Epithelial cell of esophagus (primary cell): ENCODE measurements at regions not wholly inside any gene's neighbourhood (a gene's known extent, or its start where the extent isn't known, plus 50 kb on each side); places are given as distances from the start of the nearest gene placed in this dataset.

Experiments
- DNase-seq: peaks from one replicate; pipeline ENCODE4 v3.0.0; 2010; ENCODE audit warnings: low read depth
- H3K4me3 ChIP-seq: 2 replicates; pipeline ENCODE4 v1.5.1; 2011; ENCODE audit warnings: mild to moderate bottlenecking, low read length, control low read depth
- CTCF ChIP-seq: IDR thresholded peaks from 2 replicates; pipeline ENCODE4 v1.5.1; 2011; ENCODE audit warnings: low read depth, mild to moderate bottlenecking, low read length, control low read depth, inconsistent platforms; ENCODE audit not compliant: insufficient read depth; ENCODE audit errors: missing control alignments

- DNase-seq, result no peak
- H3K4me3 ChIP-seq, result no peak overlapping the region
- TF ChIP-seq CTCF, result no peak
Measured at GRCh38 chr9:89808756-89809181, 204.0 kb downstream of the GADD45G start.

GRCh38 chr9:89810431-89810830, 205.6 kb downstream of the GADD45G start:
- DNase-seq, result no peak
- TF ChIP-seq CTCF, result no peak
- H3K4me3 ChIP-seq, result no peak overlapping the region

GRCh38 chr9:89811356-89811755, 206.5 kb downstream of the GADD45G start:
- H3K4me3 ChIP-seq, result no peak overlapping the region
- DNase-seq, result no peak
- no peak for TF ChIP-seq CTCF

- no peak overlapping the region for H3K4me3 ChIP-seq
- no peak for DNase-seq
- TF ChIP-seq CTCF, result no peak
Measured at GRCh38 chr9:89811886-89812450, 207.2 kb downstream of the GADD45G start.

- no peak overlapping the region for H3K4me3 ChIP-seq
- no peak for DNase-seq
- TF ChIP-seq CTCF, result no peak
Measured at GRCh38 chr9:89812556-89813181, 207.9 kb downstream of the GADD45G start.

- DNase-seq, result no peak
- TF ChIP-seq CTCF, result no peak
- no peak overlapping the region for H3K4me3 ChIP-seq
Measured at GRCh38 chr9:89813482-89813881, 208.7 kb downstream of the GADD45G start.
